IMR-90 (cell line): ENCODE measurements at regions not wholly inside any gene's neighbourhood (a gene's known extent, or its start where the extent isn't known, plus 50 kb on each side); places are given as distances from the start of the nearest gene placed in this dataset.

ENCODE experiments used
- ATAC-seq: fragments of 200-7000 bp; cut with Tn5 transposase; 2 replicates; pipeline ENCODE4 v1.9.1; 2020; ENCODE audit warnings: low read depth, mild to moderate bottlenecking, moderate library complexity
- BruUV-seq: library from RNA; stranded (reverse); fragments of 400-500 nt; replicated peaks from 2 replicates; lab custom pipeline; 2021; lab: Mats Ljungman, UMichigan
- CTCF ChIA-PET: fragments of 300-600 bp; formaldehyde crosslinking; extraction: SDS; loops from one replicate; lab custom pipeline; 2021; ENCODE audit warnings: antibody characterized with exemption; lab: Yijun Ruan, JAX
- POLR2A ChIA-PET: fragments of 300-600 bp; sonication (Branson Sonifier 250); formaldehyde crosslinking; loops from one replicate; lab custom pipeline; 2022; ENCODE audit warnings: antibody characterized with exemption; ENCODE audit not compliant: unreplicated experiment; lab: Charles Lee
- DNase-seq: peaks from one replicate; pipeline ENCODE4 v3.0.0; 2013
- H2AFZ ChIP-seq: replicated peaks from 2 replicates; pipeline ENCODE3; 2013; ENCODE audit warnings: low read length, mild to moderate bottlenecking; ENCODE audit not compliant: poor library complexity
- H2AK5ac ChIP-seq: 2 replicates; pipeline ENCODE4 v1.6.1; 2013; ENCODE audit warnings: low read depth, low read length, inconsistent platforms
- H2AK9ac ChIP-seq: replicated peaks from 2 replicates; pipeline ENCODE3; 2013; ENCODE audit warnings: mild to moderate bottlenecking, low read depth, low read length, moderate library complexity; ENCODE audit not compliant: poor library complexity
- H2BK120ac ChIP-seq: 2 replicates; pipeline ENCODE4 v1.6.1; 2013; ENCODE audit warnings: low read depth, low read length, inconsistent platforms
- H2BK15ac ChIP-seq: 3 replicates; pipeline ENCODE4 v1.6.1; 2013; ENCODE audit warnings: low read depth, low read length, inconsistent platforms
- H2BK20ac ChIP-seq: 2 replicates; pipeline ENCODE4 v1.6.1; 2013; ENCODE audit warnings: low read depth, mild to moderate bottlenecking, inconsistent platforms, low read length, moderate library complexity
- H2BK5ac ChIP-seq: 2 replicates; pipeline ENCODE4 v1.6.1; 2013; ENCODE audit warnings: mild to moderate bottlenecking, low read depth, low read length, inconsistent platforms; ENCODE audit not compliant: poor library complexity, severe bottlenecking
- H3K14ac ChIP-seq: replicated peaks from 2 replicates; pipeline ENCODE4 v1.6.1; 2013; ENCODE audit warnings: low read depth, low read length, inconsistent platforms
- H3K18ac ChIP-seq: 2 replicates; pipeline ENCODE4 v1.6.1; 2013; ENCODE audit warnings: low read depth, low read length, control low read depth
- H3K23ac ChIP-seq: 2 replicates; pipeline ENCODE4 v1.6.1; 2013; ENCODE audit warnings: low read depth, low read length, inconsistent platforms
- H3K27ac ChIP-seq: 2 replicates; pipeline ENCODE4 v1.5.1; 2013; ENCODE audit warnings: mild to moderate bottlenecking, control low read depth, low read length; ENCODE audit not compliant: insufficient read depth
- H3K27me3 ChIP-seq: 2 replicates; pipeline ENCODE4 v1.6.1; 2013; ENCODE audit warnings: low read length; ENCODE audit not compliant: control insufficient read depth, insufficient read depth
- H3K36me3 ChIP-seq: 2 replicates; pipeline ENCODE4 v1.6.1; 2013; ENCODE audit warnings: low read length, mixed read lengths; ENCODE audit not compliant: control insufficient read depth, insufficient read depth
- H3K4ac ChIP-seq: 2 replicates; pipeline ENCODE4 v1.6.1; 2013; ENCODE audit warnings: low read depth, low read length, inconsistent platforms
- H3K4me1 ChIP-seq: 2 replicates; pipeline ENCODE4 v1.6.1; 2013; ENCODE audit warnings: low read length, mixed read lengths; ENCODE audit not compliant: control insufficient read depth, insufficient read depth
- H3K4me2 ChIP-seq: 2 replicates; pipeline ENCODE4 v1.6.1; 2013; ENCODE audit warnings: low read depth, mild to moderate bottlenecking, control low read depth, low read length, moderate library complexity
- H3K4me3 ChIP-seq: 2 replicates; pipeline ENCODE4 v1.5.1; 2013; ENCODE audit warnings: low read depth, mild to moderate bottlenecking, control low read depth, low read length, moderate library complexity; ENCODE audit not compliant: insufficient read depth
- H3K56ac ChIP-seq: 2 replicates; pipeline ENCODE4 v1.6.1; 2013; ENCODE audit warnings: low read length, inconsistent platforms; ENCODE audit not compliant: insufficient read depth; ENCODE audit errors: extremely low read depth
- H3K79me1 ChIP-seq, 2 experiments: 2 replicates each; pipeline ENCODE4 v1.6.1; 2013; ENCODE audit warnings: low read length in 2 of 2, inconsistent platforms in 1 of 2, low read depth in 1 of 2
- H3K9ac ChIP-seq: 2 replicates; pipeline ENCODE4 v1.6.1; 2013; ENCODE audit warnings: low read depth, low read length, control low read depth
- H3K9me1 ChIP-seq: 2 replicates; pipeline ENCODE4 v1.6.1; 2013; ENCODE audit warnings: low read length, inconsistent platforms; ENCODE audit not compliant: insufficient read depth
- H3K9me3 ChIP-seq: 2 replicates; pipeline ENCODE4 v1.6.1; 2013; ENCODE audit warnings: low read length; ENCODE audit not compliant: control insufficient read depth, insufficient read depth
- H4K20me1 ChIP-seq: 2 replicates; pipeline ENCODE4 v1.6.1; 2013; ENCODE audit warnings: low read length, inconsistent platforms; ENCODE audit not compliant: insufficient read depth
- H4K5ac ChIP-seq: 2 replicates; pipeline ENCODE4 v1.6.1; 2013; ENCODE audit warnings: mild to moderate bottlenecking, low read depth, low read length, control low read depth
- H4K8ac ChIP-seq, 2 experiments: 2 replicates each; pipeline ENCODE4 v1.6.1; 2013; ENCODE audit warnings: low read depth in 2 of 2, low read length in 2 of 2, control low read depth in 1 of 2, inconsistent platforms in 1 of 2
- H4K91ac ChIP-seq: 2 replicates; pipeline ENCODE4 v1.6.1; 2013; ENCODE audit warnings: low read depth, low read length, inconsistent platforms; ENCODE audit not compliant: insufficient read depth
- CEBPB ChIP-seq: IDR thresholded peaks from 2 replicates; pipeline ENCODE4 v1.6.1; 2012; ENCODE audit warnings: low read depth, low read length, improper control_type of control experiment
- CHD1 ChIP-seq: IDR thresholded peaks from 2 replicates; pipeline ENCODE4 v1.6.1; 2012; ENCODE audit warnings: low read depth, low read length, improper control_type of control experiment
- MAFK ChIP-seq: IDR thresholded peaks from 2 replicates; pipeline ENCODE4 v1.6.1; 2012; ENCODE audit warnings: low read depth, low read length, improper control_type of control experiment
- MXI1 ChIP-seq: IDR thresholded peaks from 2 replicates; pipeline ENCODE4 v1.6.1; 2012; ENCODE audit warnings: low read depth, mild to moderate bottlenecking, low read length, moderate library complexity, borderline replicate concordance
- NFE2L2 ChIP-seq: fragments of 150-350 bp; IDR thresholded peaks from 2 replicates; pipeline ENCODE4 v1.6.1; 2016; ENCODE audit warnings: low read depth, mild to moderate bottlenecking, low read length
- POLR2A ChIP-seq: IDR thresholded peaks from 2 replicates; pipeline ENCODE4 v1.6.1; 2012; ENCODE audit warnings: mild to moderate bottlenecking, low read depth, low read length
- RAD21 ChIP-seq: IDR thresholded peaks from 2 replicates; pipeline ENCODE4 v1.6.1; 2012; ENCODE audit warnings: low read length, improper control_type of control experiment
- RCOR1 ChIP-seq: IDR thresholded peaks from 2 replicates; pipeline ENCODE4 v1.6.1; 2012; ENCODE audit warnings: mild to moderate bottlenecking, low read length, improper control_type of control experiment; ENCODE audit not compliant: insufficient replicate concordance
- USF2 ChIP-seq: fragments of 150-350 bp; IDR thresholded peaks from 2 replicates; pipeline ENCODE4 v1.6.1; 2017; ENCODE audit warnings: mild to moderate bottlenecking, antibody characterized with exemption, low read length, low read depth
- WGBS, 2 experiments: methylation state at CpG; one replicate each; pipeline versions ENCODE4 v1.1.5 to v1.1.7; 2013; ENCODE audit warnings: missing lambda C conversion rate in 2 of 2; ENCODE audit not compliant: insufficient read length in 1 of 2; ENCODE audit errors: extremely low coverage in 2 of 2; 5-methylcytosine and 5-hydroxymethylcytosine counted together
- dilution Hi-C: fragments of 300-500 bp; cut with HindIII; formaldehyde crosslinking; loops from one replicate; pipeline ENCODE4 v1.14.3; 2018; ENCODE audit warnings: low sequenced_read_pairs; ENCODE audit not compliant: unreplicated experiment
- in situ Hi-C: fragments of 300-500 bp; cut with MboI; formaldehyde crosslinking; loops from 3 replicates; pipeline ENCODE4 v1.14.3; 2019; ENCODE audit warnings: low sequenced_read_pairs, inconsistent platforms, mixed read lengths
- intact Hi-C: fragments of 100-400 bp; cut with micrococcal nuclease; formaldehyde crosslinking; loops from 2 replicates; pipeline ENCODE4 v1.10.0; 2022
- TF ChIP-seq, protein P1 (sequence below): fragments of 150-350 bp; IDR thresholded peaks from 2 replicates; pipeline ENCODE4 v1.6.1; 2016; ENCODE audit warnings: low read depth, mild to moderate bottlenecking, low read length, moderate library complexity, borderline replicate concordance
- TF ChIP-seq, protein P2 (sequence below): conservative IDR thresholded peaks from 2 replicates; pipeline ENCODE4 v1.5.1; 2012; ENCODE audit warnings: mild to moderate bottlenecking, low read depth, low read length, improper control_type of control experiment

- no peak overlapping the region for H4K8ac ChIP-seq
- no peak overlapping the region for H2BK5ac ChIP-seq
- intact Hi-C loops, result no loop called here
- H2AK9ac ChIP-seq, result no peak overlapping the region
- no peaks in the 10 kb centered on the region for H3K9me1 ChIP-seq
- no peaks in the 10 kb centered on the region for H3K36me3 ChIP-seq
- no peak overlapping the region for H2BK120ac ChIP-seq
- peaks cover 2% of the 10 kb centered on the region; the same call in 1 of the 2 replicates for H3K9me3 ChIP-seq
- no peak overlapping the region for H4K91ac ChIP-seq
- H3K4me1 ChIP-seq, result no peaks in the 10 kb centered on the region
- H2AK5ac ChIP-seq, result no peak overlapping the region
- no peak overlapping the region for H2AFZ ChIP-seq
- no peak overlapping the region for H3K4me3 ChIP-seq
- H3K18ac ChIP-seq, result no peak overlapping the region
- H2BK20ac ChIP-seq, result no peak overlapping the region
- no peak overlapping the region for H3K27ac ChIP-seq
- no peak for TF ChIP-seq RCOR1
- TF ChIP-seq CEBPB, result no peak
- TF ChIP-seq MAFK, result no peak
- TF ChIP-seq POLR2A, result no peak
- no peak for TF ChIP-seq RAD21
- TF ChIP-seq USF2, result no peak
- TF ChIP-seq, protein P1, sequence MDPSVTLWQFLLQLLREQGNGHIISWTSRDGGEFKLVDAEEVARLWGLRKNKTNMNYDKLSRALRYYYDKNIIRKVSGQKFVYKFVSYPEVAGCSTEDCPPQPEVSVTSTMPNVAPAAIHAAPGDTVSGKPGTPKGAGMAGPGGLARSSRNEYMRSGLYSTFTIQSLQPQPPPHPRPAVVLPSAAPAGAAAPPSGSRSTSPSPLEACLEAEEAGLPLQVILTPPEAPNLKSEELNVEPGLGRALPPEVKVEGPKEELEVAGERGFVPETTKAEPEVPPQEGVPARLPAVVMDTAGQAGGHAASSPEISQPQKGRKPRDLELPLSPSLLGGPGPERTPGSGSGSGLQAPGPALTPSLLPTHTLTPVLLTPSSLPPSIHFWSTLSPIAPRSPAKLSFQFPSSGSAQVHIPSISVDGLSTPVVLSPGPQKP, result no peak
- no peak for TF ChIP-seq CHD1
- TF ChIP-seq, protein P2, sequence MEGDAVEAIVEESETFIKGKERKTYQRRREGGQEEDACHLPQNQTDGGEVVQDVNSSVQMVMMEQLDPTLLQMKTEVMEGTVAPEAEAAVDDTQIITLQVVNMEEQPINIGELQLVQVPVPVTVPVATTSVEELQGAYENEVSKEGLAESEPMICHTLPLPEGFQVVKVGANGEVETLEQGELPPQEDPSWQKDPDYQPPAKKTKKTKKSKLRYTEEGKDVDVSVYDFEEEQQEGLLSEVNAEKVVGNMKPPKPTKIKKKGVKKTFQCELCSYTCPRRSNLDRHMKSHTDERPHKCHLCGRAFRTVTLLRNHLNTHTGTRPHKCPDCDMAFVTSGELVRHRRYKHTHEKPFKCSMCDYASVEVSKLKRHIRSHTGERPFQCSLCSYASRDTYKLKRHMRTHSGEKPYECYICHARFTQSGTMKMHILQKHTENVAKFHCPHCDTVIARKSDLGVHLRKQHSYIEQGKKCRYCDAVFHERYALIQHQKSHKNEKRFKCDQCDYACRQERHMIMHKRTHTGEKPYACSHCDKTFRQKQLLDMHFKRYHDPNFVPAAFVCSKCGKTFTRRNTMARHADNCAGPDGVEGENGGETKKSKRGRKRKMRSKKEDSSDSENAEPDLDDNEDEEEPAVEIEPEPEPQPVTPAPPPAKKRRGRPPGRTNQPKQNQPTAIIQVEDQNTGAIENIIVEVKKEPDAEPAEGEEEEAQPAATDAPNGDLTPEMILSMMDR, result no peak
- TF ChIP-seq NFE2L2, result no peak
- TF ChIP-seq MXI1, result no peak
- H3K14ac ChIP-seq, result no peak overlapping the region
- no peak overlapping the region for H3K56ac ChIP-seq
- DNase-seq, result no peak
- BruUV-seq, result no TSS peak
- dilution Hi-C loops, result no loop called here
- CTCF ChIA-PET, result no interaction called here
- no peak overlapping the region for H3K4me2 ChIP-seq
- no CpG with 5 or more reads among the region's 4 CpGs for WGBS, 2 experiments
- peaks cover 2% of the 10 kb centered on the region for H3K27me3 ChIP-seq
- H4K5ac ChIP-seq, result no peak overlapping the region
- in situ Hi-C loops, result no loop called here
- no peak overlapping the region for H3K9ac ChIP-seq
- H3K4ac ChIP-seq, result no peak overlapping the region
- H2BK15ac ChIP-seq, result no peak overlapping the region
- H3K23ac ChIP-seq, result no peak overlapping the region
- H3K79me1 ChIP-seq, result no peaks in the 10 kb centered on the region
- POLR2A ChIA-PET, result interaction anchor here (0.6 to 0.7 kb wide), 2 partner anchors 28 to 614 kb away, joined by 3 read pairs; no protein-coding TSS in a partner anchor
- no peak for ATAC-seq
- H4K20me1 ChIP-seq, result no peaks in the 10 kb centered on the region
Measured at GRCh38 chr19:13669780-13670355, 94.5 kb upstream of the MRI1 start.
